ENCODE measurements at regions not wholly inside any gene's neighbourhood (a gene's known extent, or its start where the extent isn't known, plus 50 kb on each side); places are given as distances from the start of the nearest gene placed in this dataset.

DNA sequence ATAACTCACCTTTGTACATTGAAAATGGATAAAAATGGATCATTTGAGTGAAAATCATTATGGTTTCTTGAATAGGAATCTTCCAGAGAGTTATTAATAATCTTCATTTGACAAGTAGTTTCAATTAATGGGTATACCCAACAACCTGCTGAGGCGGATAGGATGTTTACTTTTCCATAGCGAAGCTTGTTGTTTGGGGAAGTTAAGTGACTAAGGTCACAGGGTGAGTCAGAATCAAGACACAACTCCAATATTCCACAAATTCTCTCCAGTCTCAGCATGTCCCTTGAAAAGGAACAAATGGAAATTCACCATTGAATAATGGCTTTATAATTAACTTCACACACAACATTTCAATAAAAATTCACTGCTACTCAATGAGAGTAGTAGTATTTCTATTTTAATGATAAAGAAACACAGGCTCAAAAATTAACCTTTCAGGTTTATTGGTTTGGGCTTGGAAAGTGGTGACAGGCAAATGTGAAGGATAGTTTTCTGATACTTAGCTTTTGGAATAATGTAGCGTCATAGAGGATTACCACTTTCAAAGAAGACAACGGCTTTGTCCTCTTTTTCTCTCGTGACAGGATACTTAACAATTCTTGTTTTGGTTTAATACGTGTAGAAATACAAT lies 211.3 kb downstream of the GPD2 start:
- DNase-seq = no peak

DNA sequence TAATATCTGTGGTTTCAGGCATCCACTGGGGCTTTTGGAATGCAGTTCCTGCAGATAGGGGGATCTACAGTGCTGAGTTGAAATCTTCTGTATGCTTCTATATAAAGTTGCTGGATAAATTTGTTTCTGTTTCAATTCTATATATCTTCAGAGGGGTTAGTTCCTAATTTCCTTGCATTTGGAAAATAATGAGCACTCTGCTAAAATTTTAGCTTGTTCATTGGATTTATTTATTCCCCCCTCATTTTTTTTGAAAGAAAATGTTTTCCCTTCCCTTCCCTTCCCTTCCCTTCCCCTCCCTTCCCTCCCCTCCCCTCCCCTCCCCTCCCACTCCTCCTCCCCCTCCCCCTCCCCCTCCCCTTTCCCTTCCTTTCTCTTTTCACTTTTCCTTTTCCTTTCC lies 212.3 kb downstream of the GPD2 start:
- DNase-seq = no peak

DNA sequence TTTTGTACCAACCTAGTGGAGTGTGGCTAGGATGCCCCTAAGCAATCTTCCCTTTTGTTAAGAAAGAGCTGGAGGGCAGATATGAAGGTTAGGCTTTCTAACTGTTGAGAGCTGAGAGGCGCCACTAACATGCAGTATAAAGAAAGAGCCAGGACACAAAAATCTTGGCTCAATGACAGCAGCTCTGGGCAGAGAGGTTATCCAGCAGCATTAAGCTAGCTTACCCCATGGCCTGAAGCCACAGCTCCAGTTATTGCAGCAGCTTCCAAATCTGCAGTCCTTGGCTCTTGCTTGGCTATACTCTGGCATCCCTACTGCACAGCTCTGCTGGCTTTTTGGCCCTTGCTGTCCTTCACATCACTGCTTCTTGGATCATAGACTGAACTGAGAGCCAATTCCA lies 213.4 kb downstream of the GPD2 start:
- no peak for DNase-seq

DNA sequence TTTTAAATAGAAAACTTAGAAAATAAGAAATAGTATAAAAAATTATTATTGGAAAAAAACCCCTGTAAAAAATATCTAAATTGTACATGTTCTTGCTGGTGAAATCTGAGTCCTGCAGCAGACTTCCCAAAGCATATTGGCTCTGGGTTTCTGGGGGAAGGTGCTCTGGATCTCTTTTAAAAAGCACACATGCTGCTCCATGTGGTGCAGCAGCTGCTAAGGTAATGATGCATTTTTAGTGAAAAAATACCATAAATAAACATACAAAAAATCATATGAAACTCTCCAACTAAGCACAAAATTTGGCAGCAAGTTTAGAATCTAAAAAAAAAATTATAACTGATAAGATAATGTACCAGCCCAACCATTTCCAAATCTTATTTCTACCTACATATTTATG lies 216.5 kb downstream of the GPD2 start:
- DNase-seq = no peak

DNA sequence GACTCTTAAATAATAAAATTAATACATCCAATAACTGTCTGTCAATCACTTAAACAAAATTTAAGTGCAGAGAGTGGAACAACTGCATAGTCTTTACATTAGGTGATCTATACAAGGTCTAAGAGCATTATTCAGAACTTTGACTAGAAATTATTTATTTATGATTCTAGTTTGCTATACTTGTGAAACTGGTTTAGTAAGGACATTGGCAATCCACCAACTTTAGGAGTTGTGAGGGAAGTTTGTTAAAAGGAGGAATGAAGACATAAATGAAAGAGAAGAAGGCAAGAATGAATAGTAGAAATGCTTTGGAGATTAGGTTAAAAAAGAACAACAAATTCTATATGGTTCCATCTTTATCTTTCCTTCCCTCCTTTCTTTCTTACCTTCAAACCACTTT lies 217.5 kb downstream of the GPD2 start:
- no peak for DNase-seq

DNA sequence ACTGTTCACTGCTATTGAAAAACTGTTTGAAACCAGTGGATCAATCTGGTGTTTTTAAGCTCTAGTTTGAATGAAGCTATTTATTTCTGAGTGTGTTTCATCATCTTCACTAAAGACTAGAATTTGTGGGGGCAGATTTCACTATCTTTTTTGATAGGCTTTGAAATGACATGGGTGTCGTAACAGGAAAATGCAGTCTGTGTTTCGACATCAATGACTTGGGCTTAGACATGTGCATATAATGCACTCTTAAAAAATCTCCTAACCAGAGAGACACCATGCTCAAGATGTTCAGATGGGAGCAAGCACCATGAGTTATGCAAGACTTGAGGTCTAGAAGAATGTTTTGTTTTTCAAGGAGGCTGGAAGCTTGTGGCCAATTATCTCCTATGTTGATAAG lies 221.6 kb downstream of the GPD2 start:
- DNase-seq = no peak

DNA sequence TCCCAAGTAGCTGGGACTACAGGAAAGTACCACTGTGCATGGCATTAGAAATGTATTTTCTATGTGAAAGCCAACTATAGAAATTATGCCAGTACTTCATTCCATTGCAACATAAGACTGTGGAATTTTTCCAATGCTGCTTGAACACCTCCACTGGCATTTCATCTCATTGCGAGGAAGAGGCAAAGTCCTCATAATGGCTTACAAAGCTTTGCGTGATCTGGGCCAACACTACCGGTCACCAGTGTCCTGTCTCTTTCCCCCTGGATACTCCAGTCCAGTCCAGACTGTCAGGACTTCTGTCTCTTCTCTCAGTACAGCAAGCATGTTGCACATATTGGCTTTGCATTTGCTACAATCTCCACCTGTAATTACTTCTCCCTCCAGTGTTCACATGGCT lies 223.5 kb downstream of the GPD2 start:
- no peak for DNase-seq

DNA sequence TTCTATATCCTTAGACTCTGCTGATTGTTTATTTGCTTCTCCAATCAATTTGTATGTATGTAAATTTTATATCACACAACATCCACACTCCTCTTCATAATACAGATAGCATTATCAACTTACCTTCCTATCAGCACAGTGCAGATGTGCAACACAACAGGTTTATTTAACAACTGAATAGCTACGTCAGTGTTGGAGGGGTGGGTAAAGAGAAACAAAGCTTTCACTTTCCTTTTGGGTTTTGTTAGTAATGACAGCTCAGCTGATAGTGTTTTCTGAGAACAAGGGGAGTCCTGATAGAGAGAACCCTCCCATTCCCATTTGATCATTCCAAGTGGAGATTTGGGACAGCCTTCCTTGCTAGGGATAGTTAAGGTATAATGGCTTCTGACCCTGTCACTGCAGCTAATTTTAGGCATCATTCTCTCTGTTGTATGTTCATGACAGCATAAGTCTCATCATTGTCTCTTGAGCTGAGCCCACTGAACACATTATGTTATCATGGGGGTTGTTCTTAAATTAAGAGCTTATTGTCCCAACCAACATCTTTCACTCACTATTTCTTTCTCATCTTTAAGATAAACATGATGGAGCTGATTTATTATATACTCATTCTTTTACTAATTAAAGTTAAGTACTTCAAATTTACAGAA lies 227.7 kb downstream of the GPD2 start:
- no peak for DNase-seq

DNA sequence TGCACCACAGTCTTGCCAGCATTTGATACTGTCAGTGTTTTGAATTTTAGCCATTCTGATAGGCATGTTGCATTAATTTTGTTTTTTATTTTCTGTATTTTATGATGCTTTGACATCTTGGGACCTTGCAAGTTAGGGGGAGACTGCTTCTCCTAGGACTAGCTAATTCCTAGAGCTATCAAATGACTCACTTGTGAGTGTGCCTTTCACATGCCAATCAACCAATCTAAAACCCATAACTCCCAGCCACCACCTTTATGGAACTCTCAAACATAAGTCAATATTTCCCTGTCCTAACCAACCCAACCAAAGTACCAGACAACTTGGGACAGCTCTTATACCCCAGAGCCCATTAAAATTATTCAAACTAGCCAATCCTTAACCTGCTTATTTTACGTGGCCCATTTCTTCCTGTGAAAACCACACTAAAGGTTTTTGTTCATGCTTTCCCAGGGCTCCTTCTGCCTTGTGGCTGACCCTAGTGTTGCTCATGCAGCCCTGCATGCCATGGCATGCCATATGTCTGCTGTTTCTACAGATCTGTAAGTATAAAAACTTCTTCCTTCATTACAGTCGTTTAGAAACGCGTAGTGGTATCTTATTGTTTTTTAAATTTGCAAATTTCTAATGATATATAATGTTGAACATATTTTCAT lies 230.1 kb downstream of the GPD2 start:
- no peak for DNase-seq

DNA sequence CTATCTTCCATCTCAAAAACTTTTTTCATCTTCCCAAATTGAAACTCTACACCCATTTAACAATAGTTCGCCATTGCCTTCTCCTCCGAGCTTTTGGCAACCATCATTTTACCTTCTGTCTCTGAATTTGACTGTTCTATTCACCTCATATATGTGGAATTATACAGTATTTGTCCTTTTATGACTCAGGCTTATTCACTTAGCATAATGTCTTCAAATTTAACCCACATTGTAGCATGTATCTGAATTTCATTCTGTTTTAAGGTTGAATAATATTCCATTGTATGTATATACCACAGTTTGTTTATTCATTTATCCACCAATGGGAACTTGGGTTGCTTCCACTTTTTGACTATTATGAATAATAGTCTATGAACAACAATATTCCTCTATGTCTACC lies 233.9 kb downstream of the GPD2 start:
- DNase-seq = no peak

DNA sequence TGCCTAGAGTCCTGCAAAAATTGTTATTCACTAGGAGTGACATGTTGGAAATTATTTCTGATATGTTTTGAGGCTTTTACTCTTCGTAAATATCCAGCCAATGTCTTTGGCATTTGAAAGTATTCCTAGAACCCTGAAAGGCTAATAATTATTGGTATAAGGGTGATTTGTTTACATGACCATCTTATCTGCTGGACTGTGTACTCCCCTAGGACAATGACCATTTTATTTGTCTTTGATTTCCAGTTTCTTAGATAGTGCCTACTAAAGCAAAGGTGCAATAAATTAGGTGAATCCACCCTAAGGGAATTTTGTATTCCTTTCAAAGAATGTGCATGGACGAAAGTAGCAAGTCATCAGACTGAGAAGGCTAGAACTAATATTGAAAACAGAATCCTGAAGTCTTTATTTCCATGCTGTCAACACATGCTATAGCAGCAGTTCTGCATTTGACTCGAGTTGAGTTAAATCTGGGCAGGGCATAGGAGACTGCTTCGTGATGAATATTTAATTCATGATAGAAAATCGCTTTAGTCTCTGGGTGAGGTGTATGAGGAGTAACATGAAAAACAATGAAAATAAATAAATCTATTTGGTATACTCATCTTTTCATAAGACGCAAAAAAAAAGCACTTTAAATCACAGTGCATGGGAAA lies 235.7 kb downstream of the GPD2 start:
- DNase-seq = no peak

DNA sequence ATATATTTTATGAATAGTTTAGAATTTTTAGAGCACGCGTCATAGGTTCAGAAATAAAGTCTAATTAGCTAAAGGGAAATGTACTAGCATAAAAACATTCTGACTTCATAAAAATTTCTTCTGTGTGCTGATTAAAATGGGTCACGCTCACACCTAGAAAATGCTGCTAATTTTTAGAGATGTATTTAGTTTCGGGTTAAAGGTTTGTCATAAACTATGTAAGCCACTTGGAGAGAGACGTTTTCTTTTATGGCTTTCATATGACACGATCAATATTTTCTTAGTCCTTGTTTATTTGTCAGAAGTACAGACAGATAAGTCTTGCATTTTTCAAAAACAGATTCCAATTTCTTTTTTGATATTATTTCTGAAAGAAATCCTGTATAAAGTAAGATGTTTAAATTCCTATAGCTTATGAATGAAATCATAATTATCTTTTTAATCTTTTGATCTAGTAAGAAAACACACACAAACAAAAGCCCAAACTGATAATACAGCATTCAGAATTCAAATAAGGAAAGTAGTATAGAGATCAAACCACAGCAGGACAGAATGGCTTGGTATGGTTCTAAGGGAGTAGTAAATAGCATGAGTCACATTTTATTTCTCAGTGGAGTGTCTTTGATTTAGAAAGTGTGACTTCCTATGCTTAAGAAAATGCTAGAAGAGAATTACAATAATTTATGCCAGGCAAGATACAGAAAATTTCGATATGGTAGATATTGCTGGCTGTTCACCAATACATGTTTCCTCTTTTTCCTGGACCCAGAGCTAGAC lies 236.6 kb downstream of the GPD2 start:
- no peak for DNase-seq

DNA sequence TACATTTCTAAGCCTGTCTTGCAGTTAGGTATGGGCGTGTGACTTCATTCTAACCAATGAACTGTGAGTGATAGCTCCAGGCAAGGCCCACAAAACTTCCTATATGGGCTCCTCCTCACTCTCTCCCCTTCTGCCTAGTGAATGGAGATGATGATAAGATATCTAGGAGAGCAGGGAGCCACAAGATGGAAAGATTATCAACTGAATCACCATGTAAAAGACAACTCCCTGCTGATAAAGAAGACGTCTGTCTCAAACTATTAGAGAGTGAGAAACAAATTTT lies 237.1 kb downstream of the GPD2 start:
- no peak for DNase-seq

DNA sequence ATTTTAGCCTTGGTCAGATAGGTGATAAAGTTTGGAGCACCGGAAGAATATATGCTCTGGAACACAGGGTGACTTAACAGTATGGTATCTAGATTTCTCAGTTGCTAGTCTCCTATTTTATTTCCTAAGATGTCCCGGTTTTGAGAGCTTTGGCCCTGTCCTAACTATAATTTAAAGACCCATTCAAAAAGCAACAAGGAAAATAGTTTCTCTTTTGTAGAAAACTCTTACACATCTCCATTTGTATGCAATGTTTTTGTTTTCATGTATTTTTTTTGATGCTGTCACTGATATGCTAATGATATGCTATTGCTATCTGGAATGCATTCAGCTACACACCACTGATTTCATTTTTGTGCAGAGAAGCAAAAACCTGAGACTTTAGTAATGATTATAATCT lies 237.8 kb downstream of the GPD2 start:
- no peak for DNase-seq

DNA sequence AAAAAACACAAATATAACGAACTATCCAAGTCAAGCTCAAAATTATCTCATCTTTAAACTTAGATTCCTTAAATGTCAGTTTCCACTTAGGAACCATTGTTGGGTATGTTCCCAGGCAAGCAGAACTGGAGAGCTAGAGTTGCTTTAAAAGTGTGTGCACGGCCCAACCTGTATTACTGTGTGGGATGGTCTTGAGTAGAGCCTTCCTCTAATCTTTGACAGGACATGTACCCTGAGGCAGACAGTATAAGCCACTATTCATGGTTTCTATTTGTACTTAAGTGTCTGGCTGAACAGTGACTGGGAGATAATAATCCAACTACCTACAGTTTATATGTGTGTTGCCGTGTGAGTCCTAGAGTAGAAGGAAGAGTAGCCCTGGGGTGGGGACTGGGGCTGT lies 239.7 kb downstream of the GPD2 start:
- no peak for DNase-seq

DNA sequence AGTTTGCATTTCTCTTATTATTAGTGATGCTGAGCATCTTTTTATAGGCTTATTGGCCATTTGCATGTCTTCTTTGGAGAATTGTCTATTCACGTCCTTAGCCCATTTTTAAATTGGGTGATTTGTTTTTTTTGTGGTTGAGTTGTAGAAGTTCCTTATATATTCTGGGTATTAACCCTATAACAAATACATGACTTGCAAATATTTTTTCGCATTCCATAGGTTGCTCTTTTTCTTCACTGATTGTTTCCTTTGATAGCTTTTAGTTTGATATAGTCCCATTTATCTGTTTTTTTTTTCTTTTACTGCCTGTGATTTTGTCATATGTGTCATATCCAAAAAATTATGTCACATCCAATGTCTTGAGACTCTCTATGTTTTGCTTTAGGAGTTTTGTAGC lies 243.6 kb downstream of the GPD2 start:
- no peak for DNase-seq

DNA sequence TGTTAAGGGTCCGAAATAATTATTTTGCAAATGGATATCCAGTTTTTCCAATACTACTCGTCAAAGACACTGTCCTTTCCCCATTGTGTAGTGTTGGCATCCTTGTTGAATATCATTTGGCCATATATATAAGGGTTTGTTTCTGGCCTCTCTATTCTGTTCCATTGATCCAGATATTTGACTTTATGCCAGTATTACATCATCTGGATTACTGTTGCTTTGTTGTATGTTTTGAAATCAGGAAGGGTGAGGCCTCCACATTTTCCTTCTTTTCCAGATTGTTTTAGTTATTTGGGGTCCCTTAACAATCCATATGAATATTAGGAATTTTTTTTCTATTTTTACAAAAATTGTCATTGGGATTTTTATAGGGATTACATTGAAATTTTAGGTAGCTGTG lies 244.1 kb downstream of the GPD2 start:
- DNase-seq = no peak

DNA sequence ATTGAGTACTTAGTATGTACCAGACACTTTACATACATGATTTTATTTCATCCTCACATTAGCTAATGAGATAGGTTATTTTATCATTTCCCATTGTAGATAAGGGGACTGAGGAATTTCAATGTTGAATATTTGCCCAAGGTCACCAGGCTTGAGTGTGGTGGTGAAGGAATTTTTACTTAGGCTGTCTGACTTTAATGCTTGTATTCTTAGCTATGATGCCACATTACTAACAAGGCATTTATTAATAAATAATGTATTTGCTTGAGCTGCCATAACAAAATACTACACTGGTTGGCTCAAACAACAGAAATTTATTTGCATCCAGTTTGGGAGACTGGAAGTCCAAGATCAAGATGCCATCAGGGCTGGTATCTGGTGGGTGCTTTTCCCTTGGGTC lies 250.9 kb downstream of the GPD2 start:
- no peak for DNase-seq

DNA sequence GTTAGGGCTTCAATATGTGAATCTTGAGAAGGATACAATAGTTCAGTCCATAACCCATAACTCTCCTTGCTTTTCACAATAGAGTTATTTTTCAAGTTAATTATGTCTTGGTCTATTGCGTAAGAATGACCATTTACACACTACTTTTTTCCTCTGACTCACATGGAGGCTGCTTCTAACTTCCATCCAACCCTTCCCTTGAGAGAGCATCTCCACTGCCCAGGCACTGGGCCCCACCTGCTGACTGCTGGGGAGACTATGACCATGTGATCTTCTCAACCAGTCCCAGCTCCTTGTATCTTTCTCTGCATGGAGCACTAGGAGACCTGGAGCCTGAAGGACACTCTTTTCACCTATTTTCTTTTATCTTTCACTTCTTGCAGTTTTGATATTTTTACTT lies 251.5 kb downstream of the GPD2 start:
- DNase-seq = no peak

DNA sequence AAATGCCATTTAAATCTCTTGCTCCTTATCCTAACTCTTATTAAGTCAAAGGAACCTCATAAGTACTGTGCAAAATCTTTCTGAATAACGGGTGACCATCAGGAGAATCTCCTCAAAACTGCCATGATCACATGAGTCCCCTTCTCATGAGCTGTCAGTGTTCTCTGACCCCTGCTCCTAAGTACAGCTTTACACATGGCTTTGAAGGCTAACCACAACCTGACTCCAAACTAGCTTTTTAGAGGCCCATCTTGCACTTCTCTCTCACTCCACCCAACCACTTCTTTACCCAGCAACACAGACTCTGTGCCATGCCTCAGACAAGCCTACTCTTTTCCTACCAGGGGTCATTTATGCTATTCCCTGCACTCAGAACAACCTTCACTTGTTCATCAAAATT lies 253.8 kb downstream of the GPD2 start:
- no peak for DNase-seq

DNA sequence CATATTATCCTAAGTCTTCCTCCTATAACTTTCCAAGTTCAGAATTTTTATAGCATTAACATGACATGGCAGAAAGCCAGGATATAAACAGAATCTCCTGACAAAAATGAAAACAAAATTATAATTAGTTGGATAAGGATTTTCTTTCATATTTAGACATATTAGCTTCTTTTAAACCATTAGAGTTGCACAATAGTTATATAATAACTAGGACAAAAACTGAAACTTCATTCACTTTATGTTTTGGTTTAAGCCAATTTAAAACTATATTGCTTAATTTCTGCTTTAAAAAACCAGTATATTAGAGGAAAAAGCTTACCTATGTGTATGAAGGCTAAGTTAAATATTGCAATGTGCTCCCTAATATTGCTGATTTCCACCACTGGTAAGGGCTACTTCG lies 254.8 kb downstream of the GPD2 start:
- no peak for DNase-seq

DNA sequence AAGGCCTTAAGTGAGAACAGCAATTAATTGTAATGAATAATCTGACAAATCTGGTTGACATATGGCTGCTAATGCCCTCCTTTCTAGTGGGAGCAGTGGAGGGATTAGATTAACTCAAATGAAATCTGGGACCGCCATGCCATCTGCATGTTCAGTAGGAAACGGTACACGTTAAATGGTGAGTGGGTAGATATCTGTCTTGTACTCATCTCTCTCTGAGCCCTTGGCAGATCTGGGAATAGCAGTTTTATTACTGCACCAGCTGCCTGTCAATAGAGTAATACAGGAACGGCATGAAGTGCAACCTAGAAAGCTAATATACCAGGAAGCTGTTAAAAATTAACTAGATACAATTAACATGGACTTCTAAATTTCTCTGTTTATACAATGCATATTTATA lies 258.8 kb downstream of the GPD2 start:
- DNase-seq = no peak

DNA sequence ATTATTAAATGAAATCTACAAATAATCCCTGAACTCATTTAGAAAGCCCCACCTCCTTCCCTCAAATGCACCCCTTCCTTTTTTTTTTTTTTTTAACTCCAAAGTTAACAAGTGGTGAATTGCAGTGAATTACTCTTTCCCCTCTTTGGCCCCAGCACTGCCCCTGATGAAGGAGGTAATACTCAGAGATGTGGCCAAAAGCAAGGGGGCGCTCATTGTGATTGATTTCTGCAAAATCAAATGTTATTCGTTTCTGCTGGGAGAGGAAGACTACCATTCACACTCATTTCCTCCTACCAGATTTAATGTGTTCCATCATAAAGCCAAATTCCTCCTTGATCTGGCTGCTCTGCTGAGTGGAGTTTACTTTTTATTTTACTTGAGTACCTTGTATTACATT lies 259.4 kb downstream of the GPD2 start:
- no peak for DNase-seq

Measured in occipital lobe (tissue), 1 donor.